Mammary epithelial cell (primary cell): ENCODE measurements at regions not wholly inside any gene's neighbourhood (a gene's known extent, or its start where the extent isn't known, plus 50 kb on each side); places are given as distances from the start of the nearest gene placed in this dataset.

Source experiments
- EZH2 ChIP-seq: IDR thresholded peaks from 2 replicates; pipeline ENCODE4 v1.6.1; 2012; ENCODE audit warnings: low read length, inconsistent platforms, borderline replicate concordance
- TF ChIP-seq, protein P1 (sequence below), 2 donors: IDR thresholded peaks in 1 of 2; conservative IDR thresholded peaks in 1 of 2; 2 replicates each; pipeline ENCODE4 v1.5.1; 2011 to 2012; ENCODE audit warnings: inconsistent platforms in 2 of 2, low read length in 2 of 2, mild to moderate bottlenecking in 2 of 2, control low read depth in 1 of 2, low read depth in 1 of 2; ENCODE audit not compliant: insufficient read depth in 1 of 2; ENCODE audit errors: extremely low read depth in 1 of 2

DNA sequence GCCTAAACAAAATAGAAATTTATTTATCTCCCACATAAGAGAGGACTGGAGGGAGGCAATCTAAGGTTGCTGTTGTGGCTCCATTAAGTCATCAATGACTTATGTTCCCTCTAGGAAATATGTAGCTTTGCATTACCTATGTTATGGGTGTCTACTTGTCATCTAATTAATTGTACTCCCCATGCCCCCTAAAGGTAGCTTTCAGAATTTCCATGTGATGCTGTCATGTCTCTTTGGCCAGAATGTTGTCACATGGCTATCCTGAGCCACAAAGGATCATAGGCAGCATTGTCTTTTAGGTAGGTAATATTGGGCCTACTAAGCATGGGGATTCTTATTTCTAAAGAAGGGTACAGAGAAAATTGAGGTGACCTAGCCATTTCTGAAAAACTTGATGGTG is 935.6 kb upstream of the FANCL start:
- TF ChIP-seq EZH2 = no peak
- TF ChIP-seq, protein P1, sequence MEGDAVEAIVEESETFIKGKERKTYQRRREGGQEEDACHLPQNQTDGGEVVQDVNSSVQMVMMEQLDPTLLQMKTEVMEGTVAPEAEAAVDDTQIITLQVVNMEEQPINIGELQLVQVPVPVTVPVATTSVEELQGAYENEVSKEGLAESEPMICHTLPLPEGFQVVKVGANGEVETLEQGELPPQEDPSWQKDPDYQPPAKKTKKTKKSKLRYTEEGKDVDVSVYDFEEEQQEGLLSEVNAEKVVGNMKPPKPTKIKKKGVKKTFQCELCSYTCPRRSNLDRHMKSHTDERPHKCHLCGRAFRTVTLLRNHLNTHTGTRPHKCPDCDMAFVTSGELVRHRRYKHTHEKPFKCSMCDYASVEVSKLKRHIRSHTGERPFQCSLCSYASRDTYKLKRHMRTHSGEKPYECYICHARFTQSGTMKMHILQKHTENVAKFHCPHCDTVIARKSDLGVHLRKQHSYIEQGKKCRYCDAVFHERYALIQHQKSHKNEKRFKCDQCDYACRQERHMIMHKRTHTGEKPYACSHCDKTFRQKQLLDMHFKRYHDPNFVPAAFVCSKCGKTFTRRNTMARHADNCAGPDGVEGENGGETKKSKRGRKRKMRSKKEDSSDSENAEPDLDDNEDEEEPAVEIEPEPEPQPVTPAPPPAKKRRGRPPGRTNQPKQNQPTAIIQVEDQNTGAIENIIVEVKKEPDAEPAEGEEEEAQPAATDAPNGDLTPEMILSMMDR (conservative IDR thresholded peaks at IDR 0.05 in 1 of 2, IDR thresholded peaks at IDR 0.05 in 1 of 2; ENCODE audit: extremely low read depth in 1 of 2, insufficient read depth in 1 of 2, low read depth in 1 of 2, low read length in 2 of 2) = no peak
